Epithelial cell of esophagus (primary cell): ENCODE measurements at regions not wholly inside any gene's neighbourhood (a gene's known extent, or its start where the extent isn't known, plus 50 kb on each side); places are given as distances from the start of the nearest gene placed in this dataset.

Experiments used
- DNase-seq: peaks from one replicate; pipeline ENCODE4 v3.0.0; 2010; ENCODE audit warnings: low read depth
- H3K4me3 ChIP-seq: 2 replicates; pipeline ENCODE4 v1.5.1; 2011; ENCODE audit warnings: mild to moderate bottlenecking, low read length, control low read depth
- CTCF ChIP-seq: IDR thresholded peaks from 2 replicates; pipeline ENCODE4 v1.5.1; 2011; ENCODE audit warnings: low read depth, mild to moderate bottlenecking, low read length, control low read depth, inconsistent platforms; ENCODE audit not compliant: insufficient read depth; ENCODE audit errors: missing control alignments

GRCh38 chr1:228824366-228824765, 89.1 kb downstream of the RHOU start:
- H3K4me3 ChIP-seq = no peak overlapping the region
- no peak for TF ChIP-seq CTCF
- DNase-seq = no peak

GRCh38 chr1:228825041-228825440, 89.8 kb downstream of the RHOU start:
- no peak overlapping the region for H3K4me3 ChIP-seq
- no peak for TF ChIP-seq CTCF
- DNase-seq = no peak

GRCh38 chr1:228825840-228826484, 90.7 kb downstream of the RHOU start:
- no peak for DNase-seq
- no peak overlapping the region for H3K4me3 ChIP-seq
- no peak for TF ChIP-seq CTCF

GRCh38 chr1:228827019-228827418, 91.7 kb downstream of the RHOU start:
- no peak for DNase-seq
- no peak for TF ChIP-seq CTCF

GRCh38 chr1:228828151-228828550, 92.9 kb downstream of the RHOU start:
- no peak overlapping the region for H3K4me3 ChIP-seq
- DNase-seq = no peak
- no peak for TF ChIP-seq CTCF

More at GRCh38 chr1:228827019-228827418, 91.7 kb downstream of the RHOU start:
- no peak overlapping the region for H3K4me3 ChIP-seq

- no peak overlapping the region for H3K4me3 ChIP-seq
- DNase-seq = no peak
- no peak for TF ChIP-seq CTCF
Measured at GRCh38 chr1:228830185-228830953, 95.1 kb downstream of the RHOU start.
